ENCODE measurements at regions not wholly inside any gene's neighbourhood (a gene's known extent, or its start where the extent isn't known, plus 50 kb on each side); places are given as distances from the start of the nearest gene placed in this dataset.

DNA sequence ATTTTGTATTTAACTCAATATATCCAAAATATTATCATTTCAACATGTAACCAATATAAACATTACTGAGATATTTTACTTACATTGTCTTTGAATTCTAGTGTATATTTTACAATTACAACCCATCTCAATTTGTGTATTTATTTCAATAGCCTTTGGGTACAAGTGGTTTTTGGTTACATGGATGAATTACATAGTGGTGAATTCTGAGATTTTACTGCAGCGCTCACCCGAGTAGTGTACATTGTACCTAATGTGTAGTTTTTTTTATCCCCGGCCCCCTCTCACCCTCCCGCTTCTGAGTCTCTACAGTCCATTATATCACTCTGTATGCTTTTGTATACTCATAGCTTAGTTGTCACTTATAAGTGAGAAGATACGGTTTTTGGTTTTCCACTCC is 117.0 kb upstream of the GALNT2 start:
- H3K9me3 ChIP-seq (ENCODE audit: control insufficient read depth in 2 of 3, insufficient read depth in 1 of 3, low read length in 3 of 3) = no peaks in the 10 kb centered on the region
- H3K4me3 ChIP-seq (ENCODE audit: low read length in 3 of 3) = no peak overlapping the region
- no peaks in the 10 kb centered on the region for H3K27me3 ChIP-seq (ENCODE audit: control insufficient read depth, insufficient read depth, low read length)
- DNase-seq (no peak), FAIRE-seq (no peak)
- TF ChIP-seq, protein P1, sequence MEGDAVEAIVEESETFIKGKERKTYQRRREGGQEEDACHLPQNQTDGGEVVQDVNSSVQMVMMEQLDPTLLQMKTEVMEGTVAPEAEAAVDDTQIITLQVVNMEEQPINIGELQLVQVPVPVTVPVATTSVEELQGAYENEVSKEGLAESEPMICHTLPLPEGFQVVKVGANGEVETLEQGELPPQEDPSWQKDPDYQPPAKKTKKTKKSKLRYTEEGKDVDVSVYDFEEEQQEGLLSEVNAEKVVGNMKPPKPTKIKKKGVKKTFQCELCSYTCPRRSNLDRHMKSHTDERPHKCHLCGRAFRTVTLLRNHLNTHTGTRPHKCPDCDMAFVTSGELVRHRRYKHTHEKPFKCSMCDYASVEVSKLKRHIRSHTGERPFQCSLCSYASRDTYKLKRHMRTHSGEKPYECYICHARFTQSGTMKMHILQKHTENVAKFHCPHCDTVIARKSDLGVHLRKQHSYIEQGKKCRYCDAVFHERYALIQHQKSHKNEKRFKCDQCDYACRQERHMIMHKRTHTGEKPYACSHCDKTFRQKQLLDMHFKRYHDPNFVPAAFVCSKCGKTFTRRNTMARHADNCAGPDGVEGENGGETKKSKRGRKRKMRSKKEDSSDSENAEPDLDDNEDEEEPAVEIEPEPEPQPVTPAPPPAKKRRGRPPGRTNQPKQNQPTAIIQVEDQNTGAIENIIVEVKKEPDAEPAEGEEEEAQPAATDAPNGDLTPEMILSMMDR (IDR thresholded peaks at IDR 0.05; ENCODE audit: borderline replicate concordance, extremely low read depth, insufficient read depth) = no peak
- no peak overlapping the region for H3K27ac ChIP-seq (ENCODE audit: low read depth in 2 of 2, low read length in 2 of 2)
- no peaks in the 10 kb centered on the region for H3K36me3 ChIP-seq (ENCODE audit: control insufficient read depth in 2 of 3, insufficient read depth in 3 of 3, low read length in 3 of 3)
- intact Hi-C loops (cut with DNase I) = no loop called here
- H3K9ac ChIP-seq (ENCODE audit: low read length in 3 of 3) = no peak overlapping the region
- no peaks in the 10 kb centered on the region for H3K4me1 ChIP-seq (ENCODE audit: control insufficient read depth in 2 of 3, insufficient read depth in 2 of 3, low read depth in 1 of 3, low read length in 3 of 3)

DNA sequence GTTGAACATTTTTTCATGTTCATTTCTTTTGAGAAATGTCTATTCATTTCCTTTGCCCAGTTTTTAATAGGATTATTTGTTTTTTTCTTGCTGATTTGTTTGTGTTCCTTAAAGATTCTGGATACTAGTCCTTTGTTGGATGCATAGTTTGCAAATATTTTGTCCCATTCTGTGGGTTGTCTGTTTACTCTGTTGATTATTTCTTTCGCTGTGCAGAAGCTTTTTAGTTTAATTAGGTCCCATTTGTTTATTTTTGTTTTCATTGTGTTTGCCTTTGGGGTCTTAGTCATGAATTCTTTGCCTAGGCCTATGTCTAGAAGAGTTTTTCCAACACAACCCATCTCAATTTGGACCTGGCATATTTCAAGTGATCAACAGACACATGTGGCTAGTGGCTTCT is 116.1 kb upstream of the GALNT2 start:
- H3K4me1 ChIP-seq (ENCODE audit: control insufficient read depth in 2 of 3, insufficient read depth in 2 of 3, low read depth in 1 of 3, low read length in 3 of 3) = no peaks in the 10 kb centered on the region
- DNase-seq (no peak), FAIRE-seq (no peak)
- H3K36me3 ChIP-seq (ENCODE audit: control insufficient read depth in 2 of 3, insufficient read depth in 3 of 3, low read length in 3 of 3) = no peaks in the 10 kb centered on the region
- H3K27ac ChIP-seq (ENCODE audit: low read depth in 2 of 2, low read length in 2 of 2) = no peak overlapping the region
- no peaks in the 10 kb centered on the region for H3K9me3 ChIP-seq (ENCODE audit: control insufficient read depth in 2 of 3, insufficient read depth in 1 of 3, low read length in 3 of 3)
- H3K9ac ChIP-seq (ENCODE audit: low read length in 3 of 3) = no peak overlapping the region
- intact Hi-C loops (cut with DNase I) = no loop called here
- H3K27me3 ChIP-seq (ENCODE audit: control insufficient read depth, insufficient read depth, low read length) = no peaks in the 10 kb centered on the region
- no peak overlapping the region for H3K4me3 ChIP-seq (ENCODE audit: low read length in 3 of 3)
- TF ChIP-seq, protein P1 (IDR thresholded peaks at IDR 0.05; ENCODE audit: borderline replicate concordance, extremely low read depth, insufficient read depth) = no peak

DNA sequence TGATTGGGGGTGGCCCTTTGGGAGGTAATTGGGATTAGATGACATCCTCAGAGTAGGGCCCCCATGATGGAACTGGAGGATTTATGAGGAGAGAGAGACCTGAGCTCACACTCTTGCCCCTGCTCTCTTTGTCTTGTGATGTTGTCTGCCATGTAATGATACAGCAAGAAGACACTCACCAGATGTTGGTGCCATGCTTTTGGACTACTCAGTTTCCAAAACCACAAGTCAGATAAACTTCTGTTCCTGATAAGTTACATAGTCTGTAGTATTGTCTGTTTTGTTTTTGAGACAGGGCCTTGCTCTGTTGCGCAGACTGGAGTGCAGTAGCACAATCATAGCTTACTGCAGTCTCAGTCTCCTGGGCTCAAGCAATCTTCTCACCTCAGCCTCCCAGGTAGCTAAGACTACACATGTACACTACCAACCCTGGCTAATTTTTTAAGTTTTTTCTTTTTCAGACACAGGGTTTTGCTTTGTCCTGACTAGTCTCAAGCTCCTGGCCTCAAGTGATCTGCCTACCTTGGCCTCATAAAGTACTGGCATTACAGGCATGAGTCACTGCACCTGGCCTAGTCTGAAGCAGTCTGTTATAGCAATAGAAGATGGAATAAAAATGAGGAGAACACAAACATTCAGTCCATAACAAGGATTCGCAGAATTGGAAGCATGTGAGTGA is 115.0 kb upstream of the GALNT2 start:
- no peak for FAIRE-seq
- Histone ChIP-seq H3K9ac (ENCODE audit: low read length in 3 of 3) (no peak overlapping the region), H3K36me3 (ENCODE audit: control insufficient read depth in 2 of 3, insufficient read depth in 3 of 3, low read length in 3 of 3) (no peaks in the 10 kb centered on the region), H3K9me3 (ENCODE audit: control insufficient read depth in 2 of 3, insufficient read depth in 1 of 3, low read length in 3 of 3) (no peaks in the 10 kb centered on the region), H3K27me3 (ENCODE audit: control insufficient read depth, insufficient read depth, low read length) (no peaks in the 10 kb centered on the region), H3K4me1 (ENCODE audit: control insufficient read depth in 2 of 3, insufficient read depth in 2 of 3, low read depth in 1 of 3, low read length in 3 of 3) (no peaks in the 10 kb centered on the region), H3K4me3 (ENCODE audit: low read length in 3 of 3) (no peak overlapping the region), H3K27ac (ENCODE audit: low read depth in 2 of 2, low read length in 2 of 2) (no peak overlapping the region)
- intact Hi-C loops (cut with DNase I) = no loop called here
- DNase-seq = no peak
- TF ChIP-seq, protein P1 (IDR thresholded peaks at IDR 0.05; ENCODE audit: borderline replicate concordance, extremely low read depth, insufficient read depth) = no peak
